Stimulated activated naive CD4-positive, alpha-beta T cell (primary cell): ENCODE measurements at regions not wholly inside any gene's neighbourhood (a gene's known extent, or its start where the extent isn't known, plus 50 kb on each side); places are given as distances from the start of the nearest gene placed in this dataset.
A peak's percentile ranks its signal among the peaks of the same experiment; 100 is the strongest.
"Not testable (repeated sequence)": the region's sequence is repeated elsewhere in the genome, so short reads cannot be mapped to it uniquely, and the experiment has no call there.

ENCODE experiments used
- DNase-seq, 6 experiments: peaks; one replicate each; lab custom pipeline; 2025; lab: John Stamatoyannopoulos, UW

DNA sequence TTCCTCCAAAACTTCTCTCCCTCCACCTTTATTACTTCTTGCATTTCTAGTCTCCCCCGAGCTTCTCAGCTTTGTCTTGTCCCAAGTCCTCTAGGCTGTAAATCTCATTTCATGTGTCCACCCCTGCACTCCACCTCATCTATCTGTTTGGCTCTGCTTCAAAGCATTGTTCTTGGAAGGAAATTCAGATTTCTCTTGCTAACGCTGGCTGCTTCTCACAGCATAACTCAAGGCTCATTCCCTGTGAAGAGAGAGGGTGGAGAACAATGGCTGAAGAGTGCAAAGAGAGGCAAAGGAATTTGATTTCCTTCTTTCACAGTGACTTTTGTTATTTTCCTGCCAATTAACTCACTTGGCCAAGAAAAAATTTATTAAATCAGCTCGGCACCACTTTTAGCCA, 476.5 kb downstream of the TMEM114 start:
- no peak for DNase-seq

GRCh38 chr16:8110572-8111514, 479.5 kb downstream of the TMEM114 start:
- DNase-seq = no peak

DNA sequence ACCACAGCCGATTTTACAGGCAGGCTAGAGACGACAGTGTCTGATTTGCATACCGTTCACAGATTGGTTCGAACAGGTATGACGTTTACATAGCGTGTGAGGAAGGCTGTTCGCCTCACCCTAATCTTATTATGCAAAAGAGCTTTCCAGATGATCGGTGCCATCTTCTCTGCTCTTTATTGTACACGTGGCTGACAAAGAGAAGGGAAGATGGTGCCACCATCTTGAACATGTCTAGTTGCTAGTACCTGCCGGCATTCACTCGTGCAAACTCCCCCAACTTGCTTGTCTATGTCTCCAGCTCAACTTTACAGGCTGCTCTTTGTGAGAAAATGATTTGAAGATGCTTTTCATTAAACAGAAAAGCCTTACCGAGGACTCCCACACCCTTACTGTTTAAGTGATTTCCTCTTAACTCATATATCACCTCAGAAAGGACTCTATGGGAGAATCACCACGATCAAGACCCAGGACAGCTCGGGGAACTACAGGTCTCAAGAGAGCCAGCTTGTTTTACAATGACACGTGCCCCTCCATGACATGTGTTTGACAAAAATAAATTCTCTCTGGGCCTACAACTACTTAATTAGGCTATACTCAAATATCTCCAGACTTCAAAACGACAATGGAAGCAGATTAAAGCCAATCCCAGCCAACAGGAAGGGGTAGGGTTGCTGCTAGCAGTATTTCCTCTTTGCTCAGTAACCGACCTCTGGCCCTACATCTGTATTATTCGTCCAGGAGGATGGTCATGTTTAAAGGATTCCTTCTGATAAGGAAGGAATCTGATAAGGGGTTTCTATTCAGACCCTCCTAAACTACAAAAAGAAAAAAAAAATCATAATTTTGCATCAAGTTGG, 480.6 kb downstream of the TMEM114 start:
- no peak for DNase-seq

DNA sequence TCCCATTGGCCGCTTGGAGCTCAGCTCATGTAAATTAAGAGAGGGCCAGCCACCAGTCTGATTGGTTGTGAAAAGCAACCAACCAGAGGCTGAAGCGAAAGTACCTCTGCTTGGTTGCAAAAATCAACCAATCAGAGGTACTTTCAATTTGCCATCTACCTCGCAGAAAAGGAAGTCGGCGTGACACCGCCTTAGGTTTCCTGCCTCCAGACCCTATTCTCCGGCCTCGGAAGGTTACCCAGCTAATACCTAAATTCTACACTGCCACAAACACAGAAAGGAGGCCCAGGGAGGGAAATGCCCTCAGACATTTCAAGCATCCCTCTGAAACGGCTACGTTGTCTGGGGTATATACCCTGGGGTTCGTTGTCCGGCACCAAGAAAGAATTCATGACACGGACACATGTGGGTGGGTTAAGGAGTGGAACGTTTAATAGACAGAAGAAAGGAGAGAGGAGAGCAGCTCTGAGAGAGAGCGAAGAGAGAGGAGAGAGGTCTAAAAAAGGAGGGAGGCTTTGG, 481.3 kb downstream of the TMEM114 start:
- DNase-seq = no peak

GRCh38 chr16:8107296-8107695, 483.0 kb downstream of the TMEM114 start:
- no peak for DNase-seq

- no peak for DNase-seq
Measured at GRCh38 chr16:8103649-8104289, 486.5 kb downstream of the TMEM114 start.

DNA sequence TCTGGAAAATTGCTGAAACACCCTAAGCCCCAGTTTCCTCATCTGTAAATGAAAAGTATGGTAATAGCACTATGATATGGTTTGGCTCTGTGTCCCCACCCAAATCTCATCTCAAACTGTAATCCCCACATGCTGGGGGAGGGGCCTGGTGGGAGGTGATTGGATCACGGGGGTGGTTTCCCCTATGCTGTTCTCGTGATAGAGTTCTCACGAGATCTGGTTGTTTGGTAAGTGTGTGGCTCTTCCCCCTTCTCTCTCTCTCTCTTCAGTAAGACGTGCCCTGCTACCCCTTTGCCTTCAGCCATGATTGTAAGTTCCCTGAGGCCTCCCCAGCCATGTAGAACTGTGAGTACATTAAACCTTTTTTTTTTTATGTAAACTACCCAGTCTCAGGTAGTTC, 490.7 kb downstream of the TMEM114 start:
- no peak for DNase-seq

- DNase-seq = no peak
Measured at GRCh38 chr16:8098947-8099512, 491.3 kb downstream of the TMEM114 start.

- no peak for DNase-seq
Measured at GRCh38 chr16:8096211-8096610, 494.1 kb downstream of the TMEM114 start.

DNA sequence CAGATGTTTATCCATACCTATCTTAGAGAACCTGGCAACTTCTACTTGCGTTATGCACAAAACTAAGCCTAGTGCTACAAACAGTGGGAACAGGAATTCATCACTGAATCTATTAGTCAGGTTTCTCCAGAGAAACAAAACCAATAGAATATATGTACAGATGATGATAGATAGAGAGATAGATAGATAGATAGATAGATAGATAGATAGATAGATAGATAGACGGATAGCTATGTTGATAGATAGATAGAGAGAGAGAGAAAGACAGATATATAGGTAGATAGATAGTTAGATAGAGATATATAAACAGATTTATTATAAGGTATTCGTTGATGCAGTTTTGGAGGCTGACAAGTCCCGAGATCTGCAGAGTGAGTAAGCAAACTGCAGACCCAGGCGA, 495.6 kb downstream of the TMEM114 start:
- DNase-seq = no peak

- DNase-seq = no peak
Measured at GRCh38 chr16:8088820-8089338, 501.4 kb downstream of the TMEM114 start.

GRCh38 chr16:8087597-8088289, 502.6 kb downstream of the TMEM114 start:
- DNase-seq = peak in 2 of 6 experiments; percentile 34 to 40

DNA sequence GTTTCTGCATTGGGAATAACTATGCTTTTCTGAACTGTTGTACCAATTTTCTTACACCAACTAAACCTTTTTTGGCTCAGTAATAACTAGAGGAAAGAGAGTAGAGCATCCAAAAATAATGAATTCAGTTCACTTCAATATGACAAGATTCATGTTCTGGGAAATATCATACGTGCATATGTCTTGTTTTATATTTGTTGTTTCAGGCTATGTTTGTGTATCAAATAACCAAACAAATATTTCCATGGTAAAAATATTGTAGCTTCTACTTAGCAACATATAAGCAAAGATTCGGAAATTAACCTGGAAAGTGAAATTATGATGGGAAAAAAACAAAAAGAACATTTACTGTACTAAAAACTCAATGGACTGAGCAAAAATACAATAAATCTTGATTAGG, 503.2 kb downstream of the TMEM114 start:
- DNase-seq = no peak

GRCh38 chr16:8084882-8085281, 505.4 kb downstream of the TMEM114 start:
- no peak for DNase-seq

GRCh38 chr16:8084302-8084701, 506.0 kb downstream of the TMEM114 start:
- DNase-seq = no peak

- DNase-seq = no peak
Measured at GRCh38 chr16:8083560-8083959, 506.8 kb downstream of the TMEM114 start.

DNA sequence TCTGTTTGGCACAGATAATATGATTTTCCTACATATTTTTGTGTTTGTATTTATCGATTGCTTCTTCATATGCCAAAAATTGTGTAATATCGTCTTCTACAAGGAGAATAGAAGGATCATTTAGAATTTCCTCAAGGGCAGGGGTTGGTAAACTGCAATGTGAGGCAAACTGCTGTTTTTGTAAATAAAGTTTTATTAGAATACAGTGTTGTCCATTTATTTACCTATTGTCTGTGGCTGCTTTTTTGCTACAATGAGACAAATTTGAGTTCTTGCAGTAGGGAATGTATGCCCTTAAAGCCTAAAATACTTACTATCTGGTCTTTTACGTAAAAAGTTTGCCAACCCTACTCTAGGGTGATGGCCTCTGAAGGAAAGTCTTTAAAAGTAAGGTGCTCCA, 509.5 kb downstream of the TMEM114 start:
- DNase-seq = no peak

- DNase-seq = no peak
Measured at GRCh38 chr16:8075271-8075670, 515.0 kb downstream of the TMEM114 start.

DNA sequence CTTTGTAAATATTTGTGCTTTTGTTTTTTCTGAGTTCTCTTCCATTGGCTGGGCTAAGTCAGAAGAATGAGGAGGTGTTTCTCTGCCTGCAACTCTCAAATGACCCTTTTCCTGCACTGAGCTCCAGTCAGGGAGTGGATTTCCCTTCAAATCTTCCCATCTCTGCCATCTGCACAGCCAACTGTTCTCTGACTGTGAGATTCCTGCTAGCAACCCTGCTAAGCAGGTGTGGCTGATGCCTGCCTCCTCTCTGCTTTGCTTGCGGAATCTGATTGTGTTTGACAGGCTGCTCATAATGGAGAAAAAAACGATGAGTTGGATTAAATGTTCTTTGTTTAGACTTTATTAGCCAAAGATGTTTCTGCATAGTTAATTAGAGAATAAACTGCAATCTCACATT, 519.8 kb downstream of the TMEM114 start:
- no peak for DNase-seq

- DNase-seq = not testable (repeated sequence)
Measured at GRCh38 chr16:8068225-8068624, 522.1 kb downstream of the TMEM114 start.

DNA sequence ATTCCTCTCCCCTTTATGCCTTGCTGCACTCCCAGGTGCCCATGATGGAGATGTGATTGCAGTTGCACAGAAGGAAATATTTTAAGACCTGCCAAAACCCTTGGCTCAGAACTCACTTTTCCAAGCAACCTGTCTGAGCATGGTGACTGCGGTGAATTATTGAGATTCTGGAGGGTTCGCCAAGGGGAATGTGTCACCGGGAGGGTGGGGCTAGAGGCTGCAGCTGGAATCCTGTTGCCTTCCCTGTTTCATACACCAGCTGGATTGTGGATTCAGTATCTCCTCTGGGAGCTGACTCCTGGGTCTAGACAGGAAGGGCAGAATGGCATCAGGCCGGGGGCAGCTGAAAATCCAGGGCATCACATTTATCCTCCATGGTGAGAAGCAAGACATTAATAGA, 527.2 kb downstream of the TMEM114 start:
- DNase-seq = no peak
